GM10266 (cell line): ENCODE measurements at regions not wholly inside any gene's neighbourhood (a gene's known extent, or its start where the extent isn't known, plus 50 kb on each side); places are given as distances from the start of the nearest gene placed in this dataset.

ENCODE experiments used
- DNase-seq: peaks from one replicate; pipeline ENCODE4 v3.0.0; 2012; ENCODE audit errors: extremely low spot score
- CTCF ChIP-seq: IDR thresholded peaks from 2 replicates; pipeline ENCODE4 v1.5.1; 2012; ENCODE audit warnings: mild to moderate bottlenecking, low read depth; ENCODE audit not compliant: control insufficient read depth, insufficient read depth; ENCODE audit errors: missing control alignments

- DNase-seq, result no peak
- no peak for TF ChIP-seq CTCF
These were observed 636.3 kb downstream of the LTN1 start for GRCh38 chr21:28356422-28356821.

- DNase-seq, result no peak
- TF ChIP-seq CTCF, result no peak
These were observed 646.7 kb downstream of the LTN1 start for GRCh38 chr21:28345934-28346333.

- DNase-seq, result no peak
- TF ChIP-seq CTCF, result no peak
These were observed 647.7 kb downstream of the LTN1 start for GRCh38 chr21:28344985-28345384.

GRCh38 chr21:28342212-28342810 lies 650.4 kb downstream of the LTN1 start:
- no peak for DNase-seq
- no peak for TF ChIP-seq CTCF

- TF ChIP-seq CTCF, result no peak
- no peak for DNase-seq
These were observed 653.3 kb downstream of the LTN1 start for GRCh38 chr21:28339403-28339802.

- no peak for TF ChIP-seq CTCF
- DNase-seq, result no peak
These were observed 653.9 kb downstream of the LTN1 start for GRCh38 chr21:28338701-28339305.

GRCh38 chr21:28337315-28337714 lies 655.4 kb downstream of the LTN1 start:
- no peak for TF ChIP-seq CTCF
- DNase-seq, result no peak
